GM18505 (cell line): ENCODE measurements at regions not wholly inside any gene's neighbourhood (a gene's known extent, or its start where the extent isn't known, plus 50 kb on each side); places are given as distances from the start of the nearest gene placed in this dataset.
"Not testable (repeated sequence)": the region's sequence is repeated elsewhere in the genome, so short reads cannot be mapped to it uniquely, and the experiment has no call there.

Experiments
- ATAC-seq: cut with Tn5 transposase; IDR thresholded peaks from one replicate; pipeline ENCODE4 v1.9.1; 2021; ENCODE audit not compliant: unreplicated experiment
- POLR2A ChIP-seq: IDR thresholded peaks from 4 replicates; pipeline ENCODE4 v1.6.1; 2011; ENCODE audit warnings: borderline replicate concordance; ENCODE audit not compliant: insufficient read depth, insufficient read length; ENCODE audit errors: extremely low read depth

GRCh38 chr6:105726902-105727655 is 324.2 kb upstream of the PREP start:
- TF ChIP-seq POLR2A: no peak
- no peak for ATAC-seq

GRCh38 chr6:105714846-105715245 is 312.0 kb upstream of the PREP start:
- no peak for TF ChIP-seq POLR2A
- no peak for ATAC-seq

GRCh38 chr6:105713474-105714118 is 310.7 kb upstream of the PREP start:
- no peak for ATAC-seq
- TF ChIP-seq POLR2A: no peak

GRCh38 chr6:105711216-105711615 is 308.3 kb upstream of the PREP start:
- no peak for ATAC-seq
- no peak for TF ChIP-seq POLR2A

- no peak for TF ChIP-seq POLR2A
- no peak for ATAC-seq
These were observed 302.7 kb upstream of the PREP start for GRCh38 chr6:105705608-105706007.

GRCh38 chr6:105695461-105695860 is 292.6 kb upstream of the PREP start:
- TF ChIP-seq POLR2A: no peak
- no peak for ATAC-seq

GRCh38 chr6:105692613-105693215 is 289.8 kb upstream of the PREP start:
- no peak for ATAC-seq

GRCh38 chr6:105691971-105692370 is 289.1 kb upstream of the PREP start:
- no peak for TF ChIP-seq POLR2A
- ATAC-seq: no peak

More at GRCh38 chr6:105692613-105693215, 289.8 kb upstream of the PREP start:
- no peak for TF ChIP-seq POLR2A

GRCh38 chr6:105691081-105691480 is 288.2 kb upstream of the PREP start:
- TF ChIP-seq POLR2A: no peak
- no peak for ATAC-seq

GRCh38 chr6:105688573-105688972 is 285.7 kb upstream of the PREP start:
- ATAC-seq: no peak
- TF ChIP-seq POLR2A: no peak

GRCh38 chr6:105686793-105687192 is 283.9 kb upstream of the PREP start:
- not testable (repeated sequence) for ATAC-seq

GRCh38 chr6:105681061-105681460 is 278.2 kb upstream of the PREP start:
- no peak for TF ChIP-seq POLR2A
- ATAC-seq: no peak

- ATAC-seq: no peak
- TF ChIP-seq POLR2A: no peak
These were observed 277.2 kb upstream of the PREP start for GRCh38 chr6:105680131-105680530.

GRCh38 chr6:105678516-105678915 is 275.6 kb upstream of the PREP start:
- TF ChIP-seq POLR2A: no peak
- ATAC-seq: no peak
